Small intestine (tissue), 7 donors: ENCODE measurements at regions not wholly inside any gene's neighbourhood (a gene's known extent, or its start where the extent isn't known, plus 50 kb on each side); places are given as distances from the start of the nearest gene placed in this dataset.
A peak's percentile ranks its signal among the peaks of the same experiment; 100 is the strongest.

Experiments used
- DNase-seq, 2 donors: peaks; one replicate each; pipeline versions ENCODE4 v3.0.0 to v3.0.0-alpha.2; 2013
- FAIRE-seq: peaks from 2 replicates; lab custom pipeline; 2012; peaks lifted over from hg19 to GRCh38; lab: Jason Lieb, UNC
- H3K27ac ChIP-seq, 3 donors: one replicate each; pipeline ENCODE4 v1.5.1; 2013; ENCODE audit warnings: low read length in 2 of 3, mild to moderate bottlenecking in 2 of 3, control low read depth in 1 of 3, inconsistent platforms in 1 of 3, low read depth in 1 of 3, moderate library complexity in 1 of 3
- H3K27me3 ChIP-seq, 3 donors: one replicate each; pipeline ENCODE4 v1.6.1; 2013; ENCODE audit warnings: low read length in 3 of 3, inconsistent platforms in 1 of 3; ENCODE audit not compliant: control insufficient read depth in 3 of 3, insufficient read depth in 3 of 3
- H3K36me3 ChIP-seq, 3 donors: one replicate each; pipeline ENCODE4 v1.6.1; 2013; ENCODE audit warnings: low read length in 3 of 3, inconsistent platforms in 1 of 3, low read depth in 1 of 3, mild to moderate bottlenecking in 1 of 3, moderate library complexity in 1 of 3; ENCODE audit not compliant: control insufficient read depth in 3 of 3, insufficient read depth in 2 of 3
- H3K4me1 ChIP-seq, 3 donors: one replicate each; pipeline ENCODE4 v1.6.1; 2013; ENCODE audit warnings: low read length in 2 of 3, inconsistent platforms in 1 of 3, low read depth in 1 of 3, mild to moderate bottlenecking in 1 of 3, moderate library complexity in 1 of 3; ENCODE audit not compliant: control insufficient read depth in 3 of 3, insufficient read depth in 2 of 3
- H3K4me3 ChIP-seq, 3 donors: one replicate each; pipeline ENCODE4 v1.5.1; 2013; ENCODE audit warnings: low read length in 3 of 3, control low read depth in 1 of 3, inconsistent platforms in 1 of 3, low read depth in 1 of 3, mild to moderate bottlenecking in 1 of 3, moderate library complexity in 1 of 3
- H3K9me3 ChIP-seq, 2 donors: one replicate each; pipeline ENCODE4 v1.6.1; 2013; ENCODE audit warnings: low read depth in 1 of 2, low read length in 1 of 2; ENCODE audit not compliant: control insufficient read depth in 2 of 2, insufficient read depth in 1 of 2
- WGBS, 3 donors: extraction: QIAGEN DNeasy Blood & Tissue Kit; methylation state at CpG; one replicate each; pipeline ENCODE4 v1.1.7; 2013; 5-methylcytosine and 5-hydroxymethylcytosine counted together
- donor health status: healthy with polysubstance abuse.
- donor health status: control.
- donor health status: control.
- donor health status: Bipolar disorder and iron deficiency.
- donor health status: healthy.

- H3K9me3 ChIP-seq = no peaks in the 10 kb centered on the region
- peaks cover 0 to 14% (median 0%) of the 10 kb centered on the region in 3 donors for H3K36me3 ChIP-seq
- H3K4me1 ChIP-seq = no peaks in the 10 kb centered on the region
- no peak overlapping the region for H3K27ac ChIP-seq
- no peak for DNase-seq
- no peak for FAIRE-seq
- 90 to 95% (median 93%) methylated on average over 10 to 12 of the region's 12 CpGs for WGBS, 3 donors
- no peak overlapping the region for H3K4me3 ChIP-seq
- H3K27me3 ChIP-seq = no peaks in the 10 kb centered on the region
Measured at GRCh38 chr11:70682760-70683159, 284.4 kb downstream of the CTTN start.

GRCh38 chr11:70687716-70688115 is 289.4 kb downstream of the CTTN start:
- Histone ChIP-seq H3K4me1 (no peaks in the 10 kb centered on the region), H3K9me3 (no peaks in the 10 kb centered on the region), H3K27ac (no peak overlapping the region), H3K4me3 (no peak overlapping the region), H3K27me3 (no peaks in the 10 kb centered on the region), H3K36me3 (peaks cover 0 to 11% (median 0%) of the 10 kb centered on the region in 3 donors)
- no peak for FAIRE-seq
- 73 to 78% (median 75%) methylated on average over 6 of the region's 6 CpGs for WGBS, 3 donors
- no peak for DNase-seq

- H3K27me3 ChIP-seq = no peaks in the 10 kb centered on the region
- no peak for FAIRE-seq
- no peak overlapping the region for H3K4me3 ChIP-seq
- H3K4me1 ChIP-seq = no peaks in the 10 kb centered on the region
- no peaks in the 10 kb centered on the region for H3K9me3 ChIP-seq
- peaks cover 0 to 10% (median 0%) of the 10 kb centered on the region in 3 donors for H3K36me3 ChIP-seq
- peak; percentile 31 to 64 for DNase-seq
- WGBS, 3 donors = 27 to 68% (median 38%) methylated on average over 8 of the region's 8 CpGs
- H3K27ac ChIP-seq = no peak overlapping the region
Measured at GRCh38 chr11:70688142-70688541, 289.8 kb downstream of the CTTN start.

- Histone ChIP-seq H3K27me3 (no peaks in the 10 kb centered on the region), H3K4me3 (no peak overlapping the region), H3K27ac (no peak overlapping the region), H3K4me1 (no peaks in the 10 kb centered on the region), H3K9me3 (no peaks in the 10 kb centered on the region), H3K36me3 (peaks cover 0 to 8% (median 0%) of the 10 kb centered on the region in 3 donors)
- no peak for FAIRE-seq
- no peak for DNase-seq
- WGBS, 3 donors = 84 to 89% (median 87%) methylated on average over 6 of the region's 6 CpGs
Measured at GRCh38 chr11:70689764-70690163, 291.4 kb downstream of the CTTN start.

GRCh38 chr11:70692131-70692530 is 293.8 kb downstream of the CTTN start:
- Histone ChIP-seq H3K27ac (no peak overlapping the region), H3K36me3 (peaks cover 0 to 11% (median 0%) of the 10 kb centered on the region in 3 donors), H3K9me3 (no peaks in the 10 kb centered on the region), H3K27me3 (no peaks in the 10 kb centered on the region), H3K4me1 (no peaks in the 10 kb centered on the region), H3K4me3 (no peak overlapping the region)
- FAIRE-seq = no peak
- WGBS, 3 donors = 90 to 94% (median 92%) methylated on average over 5 of the region's 5 CpGs
- no peak for DNase-seq

- no peaks in the 10 kb centered on the region for H3K27me3 ChIP-seq
- H3K4me3 ChIP-seq = no peak overlapping the region
- H3K4me1 ChIP-seq = no peaks in the 10 kb centered on the region
- no peak overlapping the region for H3K27ac ChIP-seq
- DNase-seq (no peak), FAIRE-seq (no peak)
- H3K9me3 ChIP-seq = no peaks in the 10 kb centered on the region
- 60 to 89% (median 88%) methylated on average over 1 of the region's 1 CpG for WGBS, 3 donors
- peaks cover 0 to 22% (median 0%) of the 10 kb centered on the region in 3 donors for H3K36me3 ChIP-seq
Measured at GRCh38 chr11:70694371-70694770, 296.0 kb downstream of the CTTN start.

GRCh38 chr11:70695086-70695960 is 297.0 kb downstream of the CTTN start:
- H3K4me3 ChIP-seq = no peak overlapping the region
- DNase-seq (no peak), FAIRE-seq (no peak)
- H3K36me3 ChIP-seq = peaks cover 0 to 22% (median 0%) of the 10 kb centered on the region in 3 donors
- no peaks in the 10 kb centered on the region for H3K4me1 ChIP-seq
- WGBS, 3 donors = 88 to 95% (median 89%) methylated on average over 13 of the region's 13 CpGs
- no peaks in the 10 kb centered on the region for H3K27me3 ChIP-seq
- no peaks in the 10 kb centered on the region for H3K9me3 ChIP-seq
- H3K27ac ChIP-seq = no peak overlapping the region

GRCh38 chr11:70696076-70696475 is 297.7 kb downstream of the CTTN start:
- Histone ChIP-seq H3K9me3 (no peaks in the 10 kb centered on the region), H3K4me1 (no peaks in the 10 kb centered on the region), H3K27ac (no peak overlapping the region), H3K36me3 (peaks cover 0 to 20% (median 0%) of the 10 kb centered on the region in 3 donors), H3K4me3 (no peak overlapping the region), H3K27me3 (no peaks in the 10 kb centered on the region)
- FAIRE-seq (no peak), DNase-seq (no peak)
